ENCODE measurements at regions not wholly inside any gene's neighbourhood (a gene's known extent, or its start where the extent isn't known, plus 50 kb on each side); places are given as distances from the start of the nearest gene placed in this dataset.

DNA sequence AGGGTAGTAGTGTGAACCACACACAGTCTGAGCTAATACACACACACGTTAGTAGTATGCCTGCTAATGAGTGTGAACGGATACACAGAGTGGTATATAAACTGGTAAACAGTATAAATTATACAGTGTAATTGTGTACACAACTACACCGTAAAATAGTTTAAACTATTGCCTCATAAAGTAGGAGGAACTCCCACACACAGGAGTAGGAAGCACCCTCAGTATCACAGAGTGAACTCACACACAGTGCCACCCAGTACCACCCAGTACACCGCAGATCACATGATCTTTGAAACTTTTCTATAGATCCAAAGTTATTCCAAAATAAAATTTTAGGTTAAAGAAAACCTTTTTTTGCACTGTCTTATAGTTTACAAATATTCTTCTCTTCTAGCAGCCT lies 275.1 kb downstream of the ADGRA3 start:
- no peak for DNase-seq
- H3K9me3 ChIP-seq (ENCODE audit: low read length) = no peaks in the 10 kb centered on the region

DNA sequence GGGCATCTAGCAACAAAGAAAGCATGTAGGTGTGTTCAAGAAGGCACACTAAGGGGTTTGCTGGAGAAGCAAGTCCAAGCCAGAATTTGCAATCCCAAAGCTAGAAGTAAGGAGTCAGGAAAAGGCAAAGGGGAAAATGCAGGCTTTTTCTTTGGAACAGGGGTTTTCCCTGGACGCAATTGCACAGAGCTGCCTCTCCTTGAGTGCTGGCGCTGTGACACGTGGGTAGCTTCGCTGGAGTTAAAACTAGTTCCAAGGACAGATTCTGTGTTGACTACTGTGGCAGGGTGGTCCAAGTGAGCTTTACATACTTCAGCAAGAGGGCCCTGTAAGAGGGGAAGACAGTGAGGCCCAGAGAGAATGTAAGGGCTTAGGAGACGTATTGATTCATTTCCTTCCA lies 277.1 kb downstream of the ADGRA3 start:
- CTCF ChIA-PET = no interaction called here
- H3K36me3 ChIP-seq (ENCODE audit: insufficient read depth, low read length) = no peaks in the 10 kb centered on the region
- H3K36me3 Mint-ChIP-seq = no peaks in the 10 kb centered on the region
- no peaks in the 10 kb centered on the region for H3K4me1 Mint-ChIP-seq
- H3K27ac Mint-ChIP-seq = no peak overlapping the region
- no peaks in the 10 kb centered on the region for H3K4me1 ChIP-seq (ENCODE audit: insufficient read depth, low read length)
- no peaks in the 10 kb centered on the region for H3K27me3 ChIP-seq (ENCODE audit: insufficient read depth, low read length, poor library complexity, severe bottlenecking)
- H3K9me3 Mint-ChIP-seq = peaks cover 8 to 20% (median 12%) of the 10 kb centered on the region in 5 donors
- H3K27ac ChIP-seq (ENCODE audit: low read depth, low read length) = no peak overlapping the region
- no peak for DNase-seq
- H3K9me3 ChIP-seq (ENCODE audit: low read length) = no peaks in the 10 kb centered on the region
- POLR2A ChIA-PET = no interaction called here
- no peak overlapping the region for H3K4me3 ChIP-seq (ENCODE audit: low read length)
- no peak overlapping the region for H3K4me3 Mint-ChIP-seq
- H3K27me3 Mint-ChIP-seq = no peaks in the 10 kb centered on the region

More for the DNA sequence above, 275.1 kb downstream of the ADGRA3 start:
- ChIA-PET CTCF (no interaction called here), POLR2A (no interaction called here)
- no peaks in the 10 kb centered on the region for H3K36me3 ChIP-seq (ENCODE audit: insufficient read depth, low read length)
- no peaks in the 10 kb centered on the region for H3K27me3 ChIP-seq (ENCODE audit: insufficient read depth, low read length, poor library complexity, severe bottlenecking)
- Mint-ChIP-seq H3K4me3 (no peak overlapping the region), H3K27me3 (no peaks in the 10 kb centered on the region), H3K36me3 (no peaks in the 10 kb centered on the region), H3K4me1 (no peaks in the 10 kb centered on the region), H3K9me3 (peaks cover 10 to 17% (median 11%) of the 10 kb centered on the region in 5 donors), H3K27ac (no peak overlapping the region)
- H3K4me3 ChIP-seq (ENCODE audit: low read length) = no peak overlapping the region
- no peak overlapping the region for H3K27ac ChIP-seq (ENCODE audit: low read depth, low read length)
- H3K4me1 ChIP-seq (ENCODE audit: insufficient read depth, low read length) = no peaks in the 10 kb centered on the region

DNA sequence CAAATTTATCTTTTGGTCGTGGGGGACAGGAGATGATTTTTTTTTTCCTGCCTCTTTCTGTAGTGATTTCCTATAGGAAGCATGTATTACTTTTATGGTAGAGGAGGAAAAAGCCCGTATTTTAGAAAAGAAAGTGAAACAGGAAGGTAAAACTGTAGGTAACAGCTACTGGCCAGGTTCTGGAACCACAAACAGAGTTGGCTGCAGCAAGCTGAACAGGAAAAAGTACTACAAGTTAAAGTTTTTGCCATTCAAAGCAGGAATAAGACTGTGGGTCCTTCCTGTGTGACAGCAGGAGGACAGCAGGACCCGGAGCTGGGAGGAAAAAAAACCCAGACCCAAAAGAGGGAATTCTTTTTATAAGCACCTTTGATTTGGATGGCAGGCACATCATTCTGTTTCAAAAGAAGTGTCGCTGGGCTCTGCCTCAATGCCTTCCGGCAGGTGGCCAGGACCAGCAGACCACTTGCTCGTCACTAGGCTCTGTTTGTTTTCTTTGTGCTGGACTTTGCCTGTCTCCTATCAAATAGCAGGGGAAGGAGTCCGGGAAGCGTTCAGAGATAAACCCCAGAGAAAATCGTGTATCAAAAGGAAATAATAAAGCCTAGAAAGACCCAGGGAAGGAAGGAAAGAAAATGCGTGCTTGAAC lies 277.9 kb downstream of the ADGRA3 start:
- POLR2A ChIA-PET = no interaction called here
- no peak for DNase-seq
- H3K9me3 ChIP-seq (ENCODE audit: low read length) = no peaks in the 10 kb centered on the region
- Mint-ChIP-seq H3K27ac (no peak overlapping the region), H3K36me3 (no peaks in the 10 kb centered on the region), H3K9me3 (peaks cover 8 to 17% (median 12%) of the 10 kb centered on the region in 5 donors), H3K4me3 (peak overlapping the region in 3 of 7 donors; percentile 29 to 57 (median 57)), H3K27me3 (no peaks in the 10 kb centered on the region), H3K4me1 (no peaks in the 10 kb centered on the region)
- no peaks in the 10 kb centered on the region for H3K36me3 ChIP-seq (ENCODE audit: insufficient read depth, low read length)
- no peaks in the 10 kb centered on the region for H3K4me1 ChIP-seq (ENCODE audit: insufficient read depth, low read length)
- H3K27me3 ChIP-seq (ENCODE audit: insufficient read depth, low read length, poor library complexity, severe bottlenecking) = no peaks in the 10 kb centered on the region
- H3K4me3 ChIP-seq (ENCODE audit: low read length) = no peak overlapping the region
- CTCF ChIA-PET = no interaction called here
- H3K27ac ChIP-seq (ENCODE audit: low read depth, low read length) = no peak overlapping the region

DNA sequence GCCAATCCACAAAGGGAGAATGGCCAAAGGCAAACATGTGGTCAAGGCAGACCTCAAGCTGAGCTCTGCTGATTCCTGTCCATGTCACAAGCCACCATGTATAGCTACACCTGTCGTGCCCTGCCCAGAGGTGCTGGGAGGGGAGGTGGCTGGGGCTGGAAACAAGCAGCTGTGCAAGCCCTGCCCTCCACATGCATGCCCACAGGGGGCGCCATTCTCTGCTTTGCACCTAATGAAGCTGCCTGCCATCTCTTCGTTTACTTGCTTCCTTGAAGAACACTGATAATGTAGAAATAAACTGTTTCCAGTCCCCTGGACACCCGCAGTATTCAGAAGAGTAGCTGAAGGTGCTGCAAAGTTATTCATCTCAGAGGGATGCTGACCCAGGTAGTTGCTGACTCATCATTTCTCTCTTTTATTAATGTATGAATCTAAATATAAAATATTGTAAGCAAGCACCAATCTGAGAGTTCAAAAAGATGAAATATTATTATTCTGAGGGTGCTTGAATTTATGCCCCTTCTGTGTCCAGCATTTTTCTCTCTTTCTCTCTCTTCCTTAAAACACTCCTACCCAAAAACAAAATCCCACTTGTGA lies 278.6 kb downstream of the ADGRA3 start:
- Mint-ChIP-seq H3K9me3 (peaks cover 5 to 17% (median 12%) of the 10 kb centered on the region in 5 donors), H3K36me3 (no peaks in the 10 kb centered on the region), H3K4me3 (peak overlapping the region in 3 of 7 donors; percentile 29 to 57 (median 57)), H3K27me3 (no peaks in the 10 kb centered on the region), H3K4me1 (no peaks in the 10 kb centered on the region), H3K27ac (no peak overlapping the region)
- DNase-seq = peak in 3 of 5 donors; percentile 5 to 55 (median 48)
- Histone ChIP-seq H3K9me3 (ENCODE audit: low read length) (no peaks in the 10 kb centered on the region), H3K27me3 (ENCODE audit: insufficient read depth, low read length, poor library complexity, severe bottlenecking) (no peaks in the 10 kb centered on the region), H3K4me3 (ENCODE audit: low read length) (no peak overlapping the region), H3K4me1 (ENCODE audit: insufficient read depth, low read length) (no peaks in the 10 kb centered on the region), H3K27ac (ENCODE audit: low read depth, low read length) (no peak overlapping the region), H3K36me3 (ENCODE audit: insufficient read depth, low read length) (no peaks in the 10 kb centered on the region)
- POLR2A ChIA-PET = no interaction called here
- CTCF ChIA-PET = no interaction called here

DNA sequence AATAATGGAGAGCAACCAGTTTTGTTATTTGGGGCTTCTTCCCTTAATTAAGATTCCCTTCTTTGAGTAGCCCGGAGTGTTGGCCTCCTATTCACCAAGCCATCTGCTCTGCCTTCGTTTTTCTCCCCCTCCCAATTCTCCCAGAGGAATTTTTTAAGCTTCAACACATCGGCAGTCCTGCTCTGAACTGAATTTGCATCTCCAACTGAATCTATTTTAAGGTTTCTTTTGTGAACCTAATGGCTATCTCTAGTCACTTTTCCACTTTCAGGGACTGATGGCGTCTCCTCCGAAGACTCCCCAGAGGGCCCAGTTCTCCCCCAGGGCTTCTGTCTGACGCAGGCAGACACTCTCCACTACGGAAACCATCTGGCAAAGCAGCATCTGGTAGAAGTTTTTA lies 280.2 kb downstream of the ADGRA3 start:
- no peak overlapping the region for H3K27ac Mint-ChIP-seq

DNA sequence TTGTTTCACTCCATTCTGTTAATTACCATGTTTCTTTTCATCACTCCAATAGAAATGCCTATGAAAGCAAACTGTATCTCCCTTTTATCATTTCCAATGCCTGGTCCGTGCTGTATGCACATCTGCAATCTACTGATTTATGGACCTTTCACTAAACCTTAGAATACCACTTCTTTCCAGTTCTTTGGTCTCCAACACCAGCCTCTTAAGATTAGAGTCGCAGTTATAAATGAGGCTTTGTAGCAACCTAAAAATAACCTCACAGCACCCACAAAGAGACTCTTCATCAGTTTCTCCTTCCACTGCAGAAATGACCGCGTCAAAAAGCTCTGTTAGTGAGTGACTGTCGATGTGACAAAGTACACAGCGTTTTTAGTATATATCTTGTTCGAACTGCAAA lies 282.6 kb downstream of the ADGRA3 start:
- ChIA-PET POLR2A (no interaction called here), CTCF (no interaction called here)
- Mint-ChIP-seq H3K4me3 (no peak overlapping the region), H3K9me3 (peaks cover 0 to 20% (median 10%) of the 10 kb centered on the region in 5 donors), H3K36me3 (no peaks in the 10 kb centered on the region), H3K4me1 (no peaks in the 10 kb centered on the region), H3K27me3 (no peaks in the 10 kb centered on the region), H3K27ac (no peak overlapping the region)
- DNase-seq = no peak
- no peak overlapping the region for H3K4me3 ChIP-seq (ENCODE audit: low read length)
- no peaks in the 10 kb centered on the region for H3K9me3 ChIP-seq (ENCODE audit: low read length)
- no peaks in the 10 kb centered on the region for H3K27me3 ChIP-seq (ENCODE audit: insufficient read depth, low read length, poor library complexity, severe bottlenecking)
- no peaks in the 10 kb centered on the region for H3K4me1 ChIP-seq (ENCODE audit: insufficient read depth, low read length)
- no peaks in the 10 kb centered on the region for H3K36me3 ChIP-seq (ENCODE audit: insufficient read depth, low read length)
- H3K27ac ChIP-seq (ENCODE audit: low read depth, low read length) = no peak overlapping the region

More for the DNA sequence above, 280.2 kb downstream of the ADGRA3 start:
- Histone ChIP-seq H3K27me3 (ENCODE audit: insufficient read depth, low read length, poor library complexity, severe bottlenecking) (no peaks in the 10 kb centered on the region), H3K4me1 (ENCODE audit: insufficient read depth, low read length) (no peaks in the 10 kb centered on the region), H3K36me3 (ENCODE audit: insufficient read depth, low read length) (no peaks in the 10 kb centered on the region), H3K27ac (ENCODE audit: low read depth, low read length) (no peak overlapping the region), H3K9me3 (ENCODE audit: low read length) (no peaks in the 10 kb centered on the region), H3K4me3 (ENCODE audit: low read length) (no peak overlapping the region)
- Mint-ChIP-seq H3K36me3 (no peaks in the 10 kb centered on the region), H3K9me3 (peaks cover under 1 to 24% (median 12%) of the 10 kb centered on the region in 5 donors), H3K4me1 (no peaks in the 10 kb centered on the region), H3K27me3 (no peaks in the 10 kb centered on the region), H3K4me3 (no peak overlapping the region)
- ChIA-PET POLR2A (no interaction called here), CTCF (no interaction called here)
- no peak for DNase-seq

DNA sequence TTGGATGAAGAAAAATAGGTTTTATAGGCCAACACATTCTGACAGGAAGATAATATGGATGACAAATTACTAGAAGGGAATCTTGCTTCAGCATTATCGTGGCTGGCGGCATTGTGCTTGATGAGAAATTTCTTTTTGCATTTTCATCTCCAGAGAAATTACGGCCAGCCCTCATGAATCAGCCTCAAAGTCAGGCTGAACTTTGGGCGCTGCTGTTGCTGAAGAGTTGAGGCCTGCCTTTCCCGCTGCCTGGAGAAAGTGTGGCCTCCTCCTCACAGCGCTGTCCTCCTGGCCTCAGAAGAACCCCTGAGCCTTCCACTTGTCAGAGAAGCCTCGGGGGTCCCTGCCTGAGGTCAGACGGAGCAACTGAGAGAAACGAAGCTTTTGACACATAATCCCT lies 272.4 kb upstream of the KCNIP4 start:
- DNase-seq = no peak
- H3K36me3 ChIP-seq (ENCODE audit: insufficient read depth, low read length) = no peaks in the 10 kb centered on the region
- Mint-ChIP-seq H3K4me3 (no peak overlapping the region), H3K9me3 (peaks cover 0 to 20% (median 10%) of the 10 kb centered on the region in 5 donors), H3K36me3 (no peaks in the 10 kb centered on the region), H3K4me1 (no peaks in the 10 kb centered on the region), H3K27ac (no peak overlapping the region), H3K27me3 (peaks cover 0 to 2% of the 10 kb centered on the region in 2 donors)
- ChIA-PET POLR2A (no interaction called here), CTCF (no interaction called here)
- no peaks in the 10 kb centered on the region for H3K27me3 ChIP-seq (ENCODE audit: insufficient read depth, low read length, poor library complexity, severe bottlenecking)
- no peak overlapping the region for H3K27ac ChIP-seq (ENCODE audit: low read depth, low read length)
- H3K4me3 ChIP-seq (ENCODE audit: low read length) = no peak overlapping the region
- H3K9me3 ChIP-seq (ENCODE audit: low read length) = no peaks in the 10 kb centered on the region
- H3K4me1 ChIP-seq (ENCODE audit: insufficient read depth, low read length) = no peaks in the 10 kb centered on the region

DNA sequence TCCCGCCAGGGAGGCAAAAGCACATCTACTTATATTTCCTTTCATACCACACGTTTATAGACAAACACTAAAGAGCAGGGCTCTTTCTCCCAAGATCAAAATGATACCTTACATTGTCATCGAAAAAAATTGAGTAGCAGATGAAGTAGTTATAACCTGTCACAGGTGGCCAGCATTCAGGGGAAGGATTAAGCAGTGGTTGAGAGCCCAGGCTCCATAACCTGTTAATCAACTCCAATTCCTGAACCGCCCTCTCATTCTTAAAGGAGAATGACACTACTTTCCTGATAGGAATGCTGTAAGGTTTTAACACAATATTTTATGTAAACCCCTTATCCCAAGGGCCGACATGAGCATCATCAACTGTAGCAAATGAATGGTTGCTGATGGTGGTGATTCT lies 268.9 kb upstream of the KCNIP4 start:
- H3K9me3 Mint-ChIP-seq = peaks cover 2 to 8% (median 6%) of the 10 kb centered on the region in 5 donors
- Histone ChIP-seq H3K27ac (ENCODE audit: low read depth, low read length) (no peak overlapping the region), H3K9me3 (ENCODE audit: low read length) (no peaks in the 10 kb centered on the region), H3K4me3 (ENCODE audit: low read length) (no peak overlapping the region), H3K36me3 (ENCODE audit: insufficient read depth, low read length) (no peaks in the 10 kb centered on the region), H3K27me3 (ENCODE audit: insufficient read depth, low read length, poor library complexity, severe bottlenecking) (no peaks in the 10 kb centered on the region), H3K4me1 (ENCODE audit: insufficient read depth, low read length) (no peaks in the 10 kb centered on the region)
- no peaks in the 10 kb centered on the region for H3K36me3 Mint-ChIP-seq
- no peak overlapping the region for H3K4me3 Mint-ChIP-seq
- ChIA-PET POLR2A (no interaction called here), CTCF (no interaction called here)
- no peak overlapping the region for H3K27ac Mint-ChIP-seq
- no peaks in the 10 kb centered on the region for H3K4me1 Mint-ChIP-seq
- DNase-seq = no peak
- peaks cover 0 to 2% of the 10 kb centered on the region in 2 donors for H3K27me3 Mint-ChIP-seq
